BJ (cell line): ENCODE measurements at regions not wholly inside any gene's neighbourhood (a gene's known extent, or its start where the extent isn't known, plus 50 kb on each side); places are given as distances from the start of the nearest gene placed in this dataset.

ENCODE experiments used
- CTCF ChIA-PET: fragments of 350-600 bp; formaldehyde crosslinking; extraction: SDS; loops from one replicate; lab custom pipeline; 2021; ENCODE audit warnings: antibody characterized with exemption, inconsistent platforms; lab: Yijun Ruan, JAX
- POLR2A ChIA-PET: fragments of 300-600 bp; sonication (Branson Sonifier 250); formaldehyde crosslinking; extraction: SDS; loops from one replicate; lab custom pipeline; 2021; ENCODE audit warnings: antibody characterized with exemption; lab: Charles Lee
- DNase-seq: peaks from one replicate; pipeline ENCODE4 v3.0.0-alpha.2; 2011; ENCODE audit warnings: low read depth
- H3K27me3 ChIP-seq: 2 replicates; pipeline ENCODE4 v1.6.0; 2011; ENCODE audit warnings: low read length; ENCODE audit not compliant: control insufficient read depth, insufficient read depth
- H3K36me3 ChIP-seq: 2 replicates; pipeline ENCODE4 v1.5.1; 2011; ENCODE audit warnings: low read length; ENCODE audit not compliant: control insufficient read depth, insufficient read depth
- H3K4me3 ChIP-seq: 2 replicates; pipeline ENCODE4 v1.5.1; 2011; ENCODE audit warnings: low read depth, mild to moderate bottlenecking, control low read depth, low read length
- TF ChIP-seq, protein P1 (sequence below): IDR thresholded peaks from 2 replicates; pipeline ENCODE4 v1.5.1; 2011; ENCODE audit warnings: low read depth, mild to moderate bottlenecking, control low read depth, inconsistent platforms, low read length, moderate library complexity; ENCODE audit not compliant: insufficient read depth

DNA sequence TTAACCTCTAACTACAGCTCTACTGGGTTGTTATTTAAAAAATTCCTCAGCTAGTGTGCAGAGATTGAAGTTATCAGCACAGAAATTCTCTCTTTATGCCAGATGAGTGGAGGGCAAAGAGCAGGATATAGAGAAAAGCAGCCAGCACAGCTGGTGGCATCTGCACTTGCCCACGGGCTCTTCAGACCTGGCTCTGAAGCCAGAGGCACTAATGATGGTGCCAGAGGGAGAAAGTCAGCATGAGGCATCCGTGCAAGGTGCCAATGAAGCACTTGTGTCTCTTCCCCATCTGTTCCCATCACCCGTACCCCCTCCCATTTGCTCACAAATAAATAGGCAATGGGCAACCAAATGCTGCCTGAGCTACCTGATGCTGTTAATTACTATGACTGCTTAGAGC, 138.9 kb downstream of the OLFM4 start:
- no peak overlapping the region for H3K4me3 ChIP-seq
- CTCF ChIA-PET = interaction anchor here (0.6 kb wide), 2 partner anchors 35 to 83 kb away, joined by 3 read pairs; no protein-coding TSS in a partner anchor
- DNase-seq = no peak
- no peaks in the 10 kb centered on the region for H3K36me3 ChIP-seq
- no peaks in the 10 kb centered on the region for H3K27me3 ChIP-seq
- POLR2A ChIA-PET = no interaction called here
- TF ChIP-seq, protein P1, sequence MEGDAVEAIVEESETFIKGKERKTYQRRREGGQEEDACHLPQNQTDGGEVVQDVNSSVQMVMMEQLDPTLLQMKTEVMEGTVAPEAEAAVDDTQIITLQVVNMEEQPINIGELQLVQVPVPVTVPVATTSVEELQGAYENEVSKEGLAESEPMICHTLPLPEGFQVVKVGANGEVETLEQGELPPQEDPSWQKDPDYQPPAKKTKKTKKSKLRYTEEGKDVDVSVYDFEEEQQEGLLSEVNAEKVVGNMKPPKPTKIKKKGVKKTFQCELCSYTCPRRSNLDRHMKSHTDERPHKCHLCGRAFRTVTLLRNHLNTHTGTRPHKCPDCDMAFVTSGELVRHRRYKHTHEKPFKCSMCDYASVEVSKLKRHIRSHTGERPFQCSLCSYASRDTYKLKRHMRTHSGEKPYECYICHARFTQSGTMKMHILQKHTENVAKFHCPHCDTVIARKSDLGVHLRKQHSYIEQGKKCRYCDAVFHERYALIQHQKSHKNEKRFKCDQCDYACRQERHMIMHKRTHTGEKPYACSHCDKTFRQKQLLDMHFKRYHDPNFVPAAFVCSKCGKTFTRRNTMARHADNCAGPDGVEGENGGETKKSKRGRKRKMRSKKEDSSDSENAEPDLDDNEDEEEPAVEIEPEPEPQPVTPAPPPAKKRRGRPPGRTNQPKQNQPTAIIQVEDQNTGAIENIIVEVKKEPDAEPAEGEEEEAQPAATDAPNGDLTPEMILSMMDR = no peak

DNA sequence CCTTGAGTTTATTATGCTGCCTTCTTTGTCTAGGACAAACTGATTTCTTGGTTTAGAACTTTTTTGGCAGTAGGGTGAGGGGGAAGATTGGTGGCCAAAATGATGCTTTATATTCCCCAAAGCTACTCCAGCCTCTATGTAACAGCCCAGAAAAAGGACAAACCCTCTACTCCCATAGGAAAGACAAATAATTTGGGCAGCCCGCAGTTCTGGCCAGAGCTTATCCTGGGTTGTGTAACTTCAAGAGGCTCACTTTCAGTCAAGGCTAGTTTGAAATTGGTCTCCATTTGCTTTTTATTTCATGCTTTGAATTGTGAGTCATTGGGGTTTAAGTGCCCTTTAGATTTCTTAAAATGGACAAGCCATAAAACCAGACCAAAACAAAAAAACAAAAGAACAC, 142.3 kb downstream of the OLFM4 start:
- no peak for DNase-seq
- CTCF ChIA-PET = interaction anchor here (1.2 kb wide), 1 partner anchor 203 kb away, joined by 3 read pairs; no protein-coding TSS in a partner anchor
- POLR2A ChIA-PET = no interaction called here

DNA sequence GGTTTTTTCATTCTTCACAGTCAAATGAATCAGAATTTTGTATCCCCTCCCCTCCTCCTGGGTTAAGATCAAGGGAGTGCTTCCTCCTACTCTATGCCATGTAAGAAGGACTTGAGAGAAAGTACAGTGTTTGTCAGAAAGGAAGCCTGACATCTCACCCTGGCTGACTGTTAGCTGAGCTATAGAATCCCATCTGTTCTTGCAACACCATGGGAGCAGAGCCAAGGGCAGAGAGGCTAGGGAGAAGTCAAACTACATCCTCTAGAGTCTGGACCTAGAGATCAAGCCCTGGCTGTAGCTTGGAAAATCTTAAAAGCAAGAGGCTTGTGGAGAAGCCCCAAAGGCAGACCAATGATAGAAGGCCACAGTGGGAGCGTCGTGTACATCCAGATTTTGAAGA, 145.9 kb downstream of the OLFM4 start:
- DNase-seq = no peak
- POLR2A ChIA-PET = no interaction called here
- H3K4me3 ChIP-seq = no peak overlapping the region
- H3K36me3 ChIP-seq = no peaks in the 10 kb centered on the region
- no peaks in the 10 kb centered on the region for H3K27me3 ChIP-seq
- TF ChIP-seq, protein P1 = no peak
- CTCF ChIA-PET = interaction anchor here (1.2 kb wide), 1 partner anchor 26 kb away, joined by 4 read pairs; no protein-coding TSS in a partner anchor

More for the DNA sequence above, 142.3 kb downstream of the OLFM4 start:
- H3K4me3 ChIP-seq = no peak overlapping the region
- H3K27me3 ChIP-seq = no peaks in the 10 kb centered on the region
- TF ChIP-seq, protein P1 = no peak
- no peaks in the 10 kb centered on the region for H3K36me3 ChIP-seq

DNA sequence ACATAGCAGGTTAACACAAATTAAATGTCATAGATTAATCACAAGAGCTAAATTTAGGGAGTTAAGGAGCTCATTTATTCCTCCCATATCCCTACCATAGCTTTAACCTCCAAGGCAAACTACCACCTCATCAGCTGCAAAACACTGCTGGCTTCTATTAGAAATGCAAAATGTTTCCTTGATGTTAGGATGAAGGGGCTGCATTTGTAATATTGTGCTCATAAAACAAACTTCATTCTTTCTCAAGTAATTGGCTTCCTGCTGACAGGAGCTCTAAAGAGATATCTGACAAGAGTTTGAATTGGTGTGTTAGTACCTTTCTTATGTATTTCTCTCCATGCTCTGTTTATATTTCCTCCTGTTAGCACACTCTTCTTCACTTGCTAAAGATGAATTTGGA, 152.1 kb downstream of the OLFM4 start:
- DNase-seq = no peak
- Histone ChIP-seq H3K4me3 (no peak overlapping the region), H3K36me3 (no peaks in the 10 kb centered on the region), H3K27me3 (no peaks in the 10 kb centered on the region)
- TF ChIP-seq, protein P1 = no peak
- POLR2A ChIA-PET = no interaction called here
- CTCF ChIA-PET = no interaction called here

DNA sequence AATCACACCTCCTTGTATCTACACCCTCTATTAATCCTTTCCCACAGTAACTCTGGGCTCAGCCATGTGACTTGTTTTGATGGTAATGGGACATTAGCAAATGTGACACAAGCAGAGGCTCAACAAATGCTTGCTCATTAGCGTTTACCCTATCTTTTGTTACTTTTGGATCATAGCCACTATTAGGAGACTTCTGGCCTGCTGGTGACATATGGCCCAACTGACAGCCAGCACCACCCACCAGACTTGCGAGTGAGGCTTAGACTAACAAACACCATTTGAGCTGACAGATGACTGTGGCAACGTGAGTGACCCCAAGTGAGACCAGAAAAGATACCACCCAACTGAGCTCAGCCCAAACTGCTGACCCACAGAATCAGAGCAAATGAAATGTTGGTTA, 154.1 kb downstream of the OLFM4 start:
- TF ChIP-seq, protein P1 = no peak
- DNase-seq = no peak
- ChIA-PET CTCF (no interaction called here), POLR2A (no interaction called here)
- Histone ChIP-seq H3K27me3 (no peaks in the 10 kb centered on the region), H3K4me3 (no peak overlapping the region), H3K36me3 (no peaks in the 10 kb centered on the region)
